ENCODE measurements at regions not wholly inside any gene's neighbourhood (a gene's known extent, or its start where the extent isn't known, plus 50 kb on each side); places are given as distances from the start of the nearest gene placed in this dataset.

DNA sequence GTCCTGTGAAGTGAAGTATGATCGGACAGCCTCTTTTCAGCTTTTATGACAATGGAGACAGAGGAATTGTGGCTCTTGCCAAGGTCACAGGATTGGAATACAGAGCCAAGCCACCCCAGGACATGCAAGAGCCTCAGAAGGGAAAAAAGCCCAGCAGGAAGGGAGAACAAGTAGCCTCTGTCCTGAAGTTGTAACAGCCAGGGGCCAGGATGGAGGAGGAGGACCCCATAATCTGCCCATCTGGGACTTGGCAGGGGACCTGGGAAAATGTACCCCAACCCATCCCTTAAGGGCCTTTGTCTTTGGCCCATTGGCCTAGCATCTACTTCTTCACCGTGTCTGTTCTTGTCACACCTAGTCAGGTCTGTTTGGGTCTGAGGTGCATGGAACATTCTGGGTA lies 60.4 kb upstream of the POLG start:
- H3K4me3 ChIP-seq (ENCODE audit: low read length): no peak overlapping the region
- no peak for TF ChIP-seq CTCF (IDR thresholded peaks at IDR 0.05; ENCODE audit: insufficient read depth, low read depth, low read length, missing control alignments)

DNA sequence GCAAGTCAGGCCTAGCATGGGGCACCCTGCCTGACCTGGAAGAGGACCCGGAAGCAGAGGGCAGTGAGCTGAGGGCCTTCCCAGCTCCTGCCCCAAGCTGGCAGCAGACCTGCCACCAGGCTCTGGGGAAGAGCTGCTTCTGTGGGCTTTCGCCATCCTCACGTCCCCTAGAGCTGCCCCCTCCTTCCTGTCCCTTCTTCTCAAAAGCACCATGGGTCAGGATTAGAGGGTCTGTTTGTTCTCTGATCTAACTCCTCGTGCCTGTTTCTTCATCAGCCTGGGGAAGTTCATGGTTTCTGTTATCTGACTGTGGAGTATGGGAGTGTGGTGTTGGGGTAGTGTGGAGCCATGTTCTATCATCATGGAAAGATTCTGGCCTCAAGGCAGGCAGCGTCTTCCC lies 58.4 kb upstream of the POLG start:
- no peak for TF ChIP-seq CTCF (IDR thresholded peaks at IDR 0.05; ENCODE audit: insufficient read depth, low read depth, low read length, missing control alignments)
- H3K4me3 ChIP-seq (ENCODE audit: low read length): no peak overlapping the region
- DNase-seq (ENCODE audit: low read depth): no peak

More for the DNA sequence above, 60.4 kb upstream of the POLG start:
- no peak for DNase-seq (ENCODE audit: low read depth)

- no peak for TF ChIP-seq CTCF (IDR thresholded peaks at IDR 0.05; ENCODE audit: insufficient read depth, low read depth, low read length, missing control alignments)
- DNase-seq (ENCODE audit: low read depth): no peak
- H3K4me3 ChIP-seq (ENCODE audit: low read length): no peak overlapping the region
These were observed 57.1 kb upstream of the POLG start for GRCh38 chr15:89391685-89392257.

GRCh38 chr15:89389841-89390603 lies 55.4 kb upstream of the POLG start:
- TF ChIP-seq CTCF (IDR thresholded peaks at IDR 0.05; ENCODE audit: insufficient read depth, low read depth, low read length, missing control alignments): no peak
- no peak overlapping the region for H3K4me3 ChIP-seq (ENCODE audit: low read length)
- no peak for DNase-seq (ENCODE audit: low read depth)

DNA sequence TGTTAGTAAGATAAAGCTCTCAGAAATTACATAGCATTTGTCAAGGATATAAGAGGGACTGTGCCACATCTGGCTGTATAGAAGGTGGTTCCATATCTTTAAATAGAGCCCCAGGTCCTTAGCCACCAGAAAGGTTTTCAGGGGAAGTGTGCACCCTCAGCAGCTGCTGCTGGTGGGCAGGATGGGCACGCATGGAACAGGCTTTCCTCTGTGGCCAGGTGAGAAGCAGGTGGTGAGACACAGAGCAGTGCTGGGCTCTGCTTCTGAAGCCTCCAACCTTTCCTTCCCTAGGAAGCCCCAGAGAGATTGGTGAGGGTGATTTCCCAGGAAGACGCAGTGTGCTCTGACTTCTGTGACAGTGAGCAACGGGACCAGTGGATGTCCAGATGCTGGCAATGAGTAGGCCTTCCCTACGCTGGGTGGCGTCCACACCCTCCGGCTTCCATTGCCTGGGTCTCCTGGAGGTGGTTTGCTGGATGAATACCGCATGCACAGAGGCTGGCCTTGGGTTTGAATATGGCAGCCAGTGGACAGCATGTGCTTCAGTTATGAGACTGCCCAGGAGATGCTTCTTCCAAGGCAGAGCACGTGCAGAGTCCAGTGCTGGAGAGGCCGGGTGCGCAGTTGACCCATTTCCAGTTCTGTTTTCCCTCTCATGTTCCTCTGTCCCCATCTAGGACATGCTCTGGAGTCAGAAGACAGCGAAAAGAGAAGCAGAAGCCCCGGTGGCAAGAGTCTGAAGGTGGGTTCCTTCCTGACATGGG lies 52.7 kb upstream of the POLG start:
- no peak overlapping the region for H3K4me3 ChIP-seq (ENCODE audit: low read length)
- no peak for DNase-seq (ENCODE audit: low read depth)
- no peak for TF ChIP-seq CTCF (IDR thresholded peaks at IDR 0.05; ENCODE audit: insufficient read depth, low read depth, low read length, missing control alignments)

DNA sequence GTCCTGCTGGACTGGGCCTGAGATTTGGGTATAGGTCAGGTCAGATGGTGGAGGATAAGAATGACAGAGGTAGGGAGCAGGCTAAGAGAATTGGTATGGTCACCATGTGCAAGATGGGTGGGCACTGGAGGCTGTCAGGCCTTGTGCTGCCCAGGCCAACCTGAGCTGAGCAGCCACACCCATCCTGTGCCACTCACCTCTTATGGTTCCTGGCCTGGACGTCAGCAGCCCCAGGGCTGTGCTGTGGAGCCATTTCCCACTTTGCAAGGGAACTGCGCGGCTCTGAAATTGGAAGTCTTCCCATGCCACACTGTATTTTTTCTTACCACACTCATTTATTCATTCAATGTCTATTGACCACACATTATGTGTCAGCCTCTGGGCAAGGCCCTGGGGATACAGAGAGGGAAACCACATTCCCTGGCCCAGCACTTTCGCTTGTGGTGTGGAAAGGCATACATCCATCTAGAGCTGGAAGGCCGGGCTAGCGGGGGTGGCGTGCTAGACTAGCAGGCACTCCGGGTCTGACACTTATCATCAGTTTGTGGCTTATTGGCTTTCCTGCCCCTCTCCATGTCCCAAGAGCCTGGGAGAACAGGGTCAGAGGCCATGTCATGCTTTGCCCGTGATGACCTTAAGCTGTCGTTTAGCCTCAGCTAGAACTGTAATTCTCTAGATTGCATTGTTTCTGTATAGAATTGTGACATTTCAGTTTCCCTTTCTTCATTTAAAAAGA lies 51.1 kb upstream of the POLG start:
- no peak for DNase-seq (ENCODE audit: low read depth)
- H3K4me3 ChIP-seq (ENCODE audit: low read length): no peak overlapping the region
- TF ChIP-seq CTCF (IDR thresholded peaks at IDR 0.05; ENCODE audit: insufficient read depth, low read depth, low read length, missing control alignments): no peak
